ENCODE measurements at regions not wholly inside any gene's neighbourhood (a gene's known extent, or its start where the extent isn't known, plus 50 kb on each side); places are given as distances from the start of the nearest gene placed in this dataset.

DNA sequence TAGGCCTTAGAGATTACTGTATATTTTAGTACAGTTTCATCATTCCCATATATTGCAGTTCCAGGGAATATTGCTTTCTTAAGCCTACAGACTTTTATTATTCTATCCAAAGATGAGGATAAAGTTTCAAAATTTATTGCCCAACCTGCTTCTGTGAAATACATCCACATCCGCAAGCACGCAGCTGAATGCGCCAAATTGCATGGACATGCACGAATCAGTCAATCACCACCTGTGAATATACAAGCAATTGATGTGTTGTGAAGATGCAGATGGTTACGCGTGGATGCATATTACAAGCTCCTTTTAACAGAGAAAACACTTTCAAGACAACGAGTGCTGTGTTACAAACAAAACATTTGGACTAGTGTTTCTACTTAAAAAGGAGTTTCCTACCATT is 577.8 kb upstream of the PLXNA2 start:
- TF ChIP-seq, protein P1, sequence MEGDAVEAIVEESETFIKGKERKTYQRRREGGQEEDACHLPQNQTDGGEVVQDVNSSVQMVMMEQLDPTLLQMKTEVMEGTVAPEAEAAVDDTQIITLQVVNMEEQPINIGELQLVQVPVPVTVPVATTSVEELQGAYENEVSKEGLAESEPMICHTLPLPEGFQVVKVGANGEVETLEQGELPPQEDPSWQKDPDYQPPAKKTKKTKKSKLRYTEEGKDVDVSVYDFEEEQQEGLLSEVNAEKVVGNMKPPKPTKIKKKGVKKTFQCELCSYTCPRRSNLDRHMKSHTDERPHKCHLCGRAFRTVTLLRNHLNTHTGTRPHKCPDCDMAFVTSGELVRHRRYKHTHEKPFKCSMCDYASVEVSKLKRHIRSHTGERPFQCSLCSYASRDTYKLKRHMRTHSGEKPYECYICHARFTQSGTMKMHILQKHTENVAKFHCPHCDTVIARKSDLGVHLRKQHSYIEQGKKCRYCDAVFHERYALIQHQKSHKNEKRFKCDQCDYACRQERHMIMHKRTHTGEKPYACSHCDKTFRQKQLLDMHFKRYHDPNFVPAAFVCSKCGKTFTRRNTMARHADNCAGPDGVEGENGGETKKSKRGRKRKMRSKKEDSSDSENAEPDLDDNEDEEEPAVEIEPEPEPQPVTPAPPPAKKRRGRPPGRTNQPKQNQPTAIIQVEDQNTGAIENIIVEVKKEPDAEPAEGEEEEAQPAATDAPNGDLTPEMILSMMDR (IDR thresholded peaks at IDR 0.05): no peak
- TF ChIP-seq POLR2AphosphoS5 (IDR thresholded peaks at IDR 0.05; ENCODE audit: low read depth, low read length): no peak
- TF ChIP-seq, protein P2, sequence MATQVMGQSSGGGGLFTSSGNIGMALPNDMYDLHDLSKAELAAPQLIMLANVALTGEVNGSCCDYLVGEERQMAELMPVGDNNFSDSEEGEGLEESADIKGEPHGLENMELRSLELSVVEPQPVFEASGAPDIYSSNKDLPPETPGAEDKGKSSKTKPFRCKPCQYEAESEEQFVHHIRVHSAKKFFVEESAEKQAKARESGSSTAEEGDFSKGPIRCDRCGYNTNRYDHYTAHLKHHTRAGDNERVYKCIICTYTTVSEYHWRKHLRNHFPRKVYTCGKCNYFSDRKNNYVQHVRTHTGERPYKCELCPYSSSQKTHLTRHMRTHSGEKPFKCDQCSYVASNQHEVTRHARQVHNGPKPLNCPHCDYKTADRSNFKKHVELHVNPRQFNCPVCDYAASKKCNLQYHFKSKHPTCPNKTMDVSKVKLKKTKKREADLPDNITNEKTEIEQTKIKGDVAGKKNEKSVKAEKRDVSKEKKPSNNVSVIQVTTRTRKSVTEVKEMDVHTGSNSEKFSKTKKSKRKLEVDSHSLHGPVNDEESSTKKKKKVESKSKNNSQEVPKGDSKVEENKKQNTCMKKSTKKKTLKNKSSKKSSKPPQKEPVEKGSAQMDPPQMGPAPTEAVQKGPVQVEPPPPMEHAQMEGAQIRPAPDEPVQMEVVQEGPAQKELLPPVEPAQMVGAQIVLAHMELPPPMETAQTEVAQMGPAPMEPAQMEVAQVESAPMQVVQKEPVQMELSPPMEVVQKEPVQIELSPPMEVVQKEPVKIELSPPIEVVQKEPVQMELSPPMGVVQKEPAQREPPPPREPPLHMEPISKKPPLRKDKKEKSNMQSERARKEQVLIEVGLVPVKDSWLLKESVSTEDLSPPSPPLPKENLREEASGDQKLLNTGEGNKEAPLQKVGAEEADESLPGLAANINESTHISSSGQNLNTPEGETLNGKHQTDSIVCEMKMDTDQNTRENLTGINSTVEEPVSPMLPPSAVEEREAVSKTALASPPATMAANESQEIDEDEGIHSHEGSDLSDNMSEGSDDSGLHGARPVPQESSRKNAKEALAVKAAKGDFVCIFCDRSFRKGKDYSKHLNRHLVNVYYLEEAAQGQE (IDR thresholded peaks at IDR 0.05; ENCODE audit: insufficient read depth in 1 of 2, low read depth in 2 of 2, low read length in 1 of 2): no peak
